Endothelial cell of umbilical vein (primary cell): ENCODE measurements at regions not wholly inside any gene's neighbourhood (a gene's known extent, or its start where the extent isn't known, plus 50 kb on each side); places are given as distances from the start of the nearest gene placed in this dataset.

ENCODE experiments used
- BruUV-seq: library from RNA; stranded (reverse); fragments of 400-500 nt; replicated peaks from 2 replicates; lab custom pipeline; 2021; lab: Mats Ljungman, UMichigan
- CTCF ChIA-PET: fragments of 300-600, 350-600 bp; sonication (Branson Sonifier 250); formaldehyde crosslinking; loops from one replicate; lab custom pipeline; 2021; ENCODE audit warnings: antibody characterized with exemption, inconsistent platforms; lab: Charles Lee
- POLR2A ChIA-PET: fragments of 300-600, 350-600 bp; sonication (Branson Sonifier 250); formaldehyde crosslinking; loops from one replicate; lab custom pipeline; 2021; ENCODE audit warnings: antibody characterized with exemption, inconsistent platforms; lab: Charles Lee
- DNase-seq: peaks from one replicate; pipeline ENCODE4 v3.0.0-alpha.2; 2011; ENCODE audit warnings: low read depth, low spot score
- FAIRE-seq: peaks from 2 replicates; lab custom pipeline; 2011; peaks lifted over from hg19 to GRCh38; lab: Jason Lieb, UNC
- H2AFZ ChIP-seq: 2 replicates; pipeline ENCODE4 v1.6.0; 2012; ENCODE audit warnings: low read depth, low read length, control low read depth, inconsistent platforms
- H3K27ac ChIP-seq: 2 replicates; pipeline ENCODE4 v1.5.1; 2011; ENCODE audit warnings: low read depth, mild to moderate bottlenecking, control low read depth, low read length, moderate library complexity; ENCODE audit not compliant: insufficient read depth
- H3K27me3 ChIP-seq, 2 experiments: 2 replicates each; pipeline versions ENCODE4 v1.6.0 to v1.6.1; 2011; ENCODE audit warnings: low read length in 2 of 2, mixed read lengths in 1 of 2; ENCODE audit not compliant: control insufficient read depth in 2 of 2, insufficient read depth in 2 of 2
- H3K36me3 ChIP-seq, 2 experiments: 2 replicates in 1 of 2; 3 replicates in 1 of 2; pipeline ENCODE4 v1.5.1; 2011; ENCODE audit warnings: low read length in 2 of 2, mild to moderate bottlenecking in 1 of 2, moderate library complexity in 1 of 2; ENCODE audit not compliant: control insufficient read depth in 2 of 2, insufficient read depth in 2 of 2; ENCODE audit errors: extremely low read depth in 1 of 2
- H3K4me1 ChIP-seq: 3 replicates; pipeline ENCODE4 v1.5.1; 2011; ENCODE audit warnings: mild to moderate bottlenecking, low read length; ENCODE audit not compliant: control insufficient read depth, insufficient read depth; ENCODE audit errors: extremely low read depth
- H3K4me2 ChIP-seq: 2 replicates; pipeline ENCODE4 v1.6.1; 2011; ENCODE audit warnings: low read length, control low read depth, mixed read lengths; ENCODE audit not compliant: insufficient read depth
- H3K4me3 ChIP-seq, 3 experiments: fragments of 200-600 bp in 1 of 3; sonication (generic), shearing (Covaris generic) in 1 of 3; replicated peaks in 1 of 3; 2 replicates each; pipeline ENCODE4 v1.5.1; 2011 to 2016; ENCODE audit warnings: control low read depth in 3 of 3, low read length in 3 of 3, mild to moderate bottlenecking in 2 of 3, inconsistent platforms in 1 of 3, low read depth in 1 of 3, moderate library complexity in 1 of 3; ENCODE audit not compliant: insufficient read depth in 1 of 3
- H3K79me2 ChIP-seq: 2 replicates; pipeline ENCODE4 v1.6.0; 2012; ENCODE audit warnings: low read length, inconsistent platforms; ENCODE audit not compliant: control insufficient read depth, insufficient read depth
- H3K9ac ChIP-seq: replicated peaks from 2 replicates; pipeline ENCODE3; 2011; ENCODE audit warnings: low read length, control low read depth; ENCODE audit not compliant: insufficient read depth; ENCODE audit errors: extremely low read depth
- H3K9me1 ChIP-seq: replicated peaks from 3 replicates; pipeline ENCODE4 v1.6.0; 2011; ENCODE audit warnings: mild to moderate bottlenecking, low read length; ENCODE audit not compliant: control insufficient read depth, insufficient read depth; ENCODE audit errors: extremely low read depth
- H3K9me3 ChIP-seq: replicated peaks from 2 replicates; pipeline ENCODE4 v1.5.1; 2012; ENCODE audit warnings: low read length, inconsistent platforms; ENCODE audit not compliant: control insufficient read depth, insufficient read depth
- H4K20me1 ChIP-seq: replicated peaks from 2 replicates; pipeline ENCODE3; 2011; ENCODE audit warnings: mild to moderate bottlenecking, low read length; ENCODE audit not compliant: control insufficient read depth, insufficient read depth; ENCODE audit errors: extremely low read depth
- EZH2 ChIP-seq: IDR thresholded peaks from 2 replicates; pipeline ENCODE4 v1.6.1; 2012; ENCODE audit warnings: borderline replicate concordance, low read depth, mild to moderate bottlenecking, moderate library complexity, low read length, inconsistent platforms; ENCODE audit not compliant: severe bottlenecking
- FOS ChIP-seq: IDR thresholded peaks from 2 replicates; pipeline ENCODE4 v1.6.1; 2011; ENCODE audit warnings: mild to moderate bottlenecking, low read length, moderate library complexity, borderline replicate concordance; ENCODE audit not compliant: insufficient read depth
- GATA2 ChIP-seq: IDR thresholded peaks from 2 replicates; pipeline ENCODE4 v1.7.0; 2011; ENCODE audit warnings: low read depth, mild to moderate bottlenecking, moderate library complexity, mixed read lengths, low read length; ENCODE audit not compliant: insufficient read length, insufficient read depth
- JUN ChIP-seq: IDR thresholded peaks from 2 replicates; pipeline ENCODE4 v1.6.1; 2011; ENCODE audit warnings: borderline replicate concordance, low read depth; ENCODE audit not compliant: insufficient read length, insufficient read depth
- MAX ChIP-seq: IDR thresholded peaks from 2 replicates; pipeline ENCODE4 v1.6.1; 2011; ENCODE audit not compliant: insufficient read depth, insufficient read length
- MYC ChIP-seq: IDR thresholded peaks from one replicate; pipeline ENCODE4 v1.6.1; 2011; ENCODE audit warnings: mild to moderate bottlenecking, low read depth, low read length
- POLR2A ChIP-seq: IDR thresholded peaks from 2 replicates; pipeline ENCODE4 v1.6.1; 2012; ENCODE audit warnings: low read depth, mild to moderate bottlenecking, control low read depth, low read length
- POLR2AphosphoS5 ChIP-seq: IDR thresholded peaks from 2 replicates; pipeline ENCODE4 v1.6.1; 2012; ENCODE audit warnings: low read depth, mild to moderate bottlenecking, control low read depth, low read length, moderate library complexity; ENCODE audit not compliant: insufficient read depth
- dilution Hi-C: fragments of 300-500 bp; cut with MboI; formaldehyde crosslinking; loops from one replicate; pipeline ENCODE4 v1.15.0; 2019; ENCODE audit warnings: low sequenced_read_pairs; ENCODE audit not compliant: extremely low pct_ligation_motif_present
- intact Hi-C: fragments of 100-400 bp; cut with micrococcal nuclease; formaldehyde crosslinking; loops from one replicate; pipeline ENCODE4 v1.10.0; 2022
- TF ChIP-seq, protein P1 (sequence below), 2 donors: IDR thresholded peaks; 1 replicate in 1 of 2; 2 replicates in 1 of 2; pipeline ENCODE4 v1.5.1; 2011; ENCODE audit warnings: low read length in 2 of 2, mild to moderate bottlenecking in 2 of 2, moderate library complexity in 2 of 2, control low read depth in 1 of 2, inconsistent platforms in 1 of 2, low read depth in 1 of 2; ENCODE audit not compliant: insufficient read depth in 1 of 2; ENCODE audit errors: extremely low read depth in 1 of 2

DNA sequence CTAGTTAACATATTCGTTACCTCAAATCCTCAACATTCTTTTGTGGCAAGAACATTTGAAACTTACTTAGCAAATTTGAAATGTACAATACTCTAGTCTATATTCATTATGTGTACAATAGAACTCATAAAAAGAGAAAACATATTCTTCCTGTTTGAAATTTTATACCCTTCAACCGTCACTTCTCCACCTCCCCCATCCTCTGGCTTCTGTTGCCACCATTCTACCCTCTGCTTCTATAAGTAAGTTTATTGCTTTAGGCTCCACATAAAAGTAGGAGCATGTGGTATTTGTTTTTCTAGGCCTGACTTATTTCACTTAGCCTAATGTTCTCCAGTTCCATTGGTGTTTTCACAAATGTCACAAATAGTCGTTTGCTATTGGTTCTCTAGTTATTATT lies 205.3 kb downstream of the TENT5A start:
- Histone ChIP-seq H3K9ac (no peak overlapping the region), H3K9me1 (no peaks in the 10 kb centered on the region), H3K36me3 (no peaks in the 10 kb centered on the region), H3K4me3 (no peak overlapping the region), H3K79me2 (no peaks in the 10 kb centered on the region), H3K27me3 (no peaks in the 10 kb centered on the region), H4K20me1 (no peaks in the 10 kb centered on the region), H3K9me3 (no peaks in the 10 kb centered on the region), H3K27ac (no peak overlapping the region), H3K4me2 (no peak overlapping the region), H2AFZ (no peak overlapping the region), H3K4me1 (no peaks in the 10 kb centered on the region)
- intact Hi-C loops = no loop called here
- DNase-seq (no peak), FAIRE-seq (no peak)
- dilution Hi-C loops = no loop called here
- ChIA-PET CTCF (no interaction called here), POLR2A (no interaction called here)
- TF ChIP-seq, protein P1, sequence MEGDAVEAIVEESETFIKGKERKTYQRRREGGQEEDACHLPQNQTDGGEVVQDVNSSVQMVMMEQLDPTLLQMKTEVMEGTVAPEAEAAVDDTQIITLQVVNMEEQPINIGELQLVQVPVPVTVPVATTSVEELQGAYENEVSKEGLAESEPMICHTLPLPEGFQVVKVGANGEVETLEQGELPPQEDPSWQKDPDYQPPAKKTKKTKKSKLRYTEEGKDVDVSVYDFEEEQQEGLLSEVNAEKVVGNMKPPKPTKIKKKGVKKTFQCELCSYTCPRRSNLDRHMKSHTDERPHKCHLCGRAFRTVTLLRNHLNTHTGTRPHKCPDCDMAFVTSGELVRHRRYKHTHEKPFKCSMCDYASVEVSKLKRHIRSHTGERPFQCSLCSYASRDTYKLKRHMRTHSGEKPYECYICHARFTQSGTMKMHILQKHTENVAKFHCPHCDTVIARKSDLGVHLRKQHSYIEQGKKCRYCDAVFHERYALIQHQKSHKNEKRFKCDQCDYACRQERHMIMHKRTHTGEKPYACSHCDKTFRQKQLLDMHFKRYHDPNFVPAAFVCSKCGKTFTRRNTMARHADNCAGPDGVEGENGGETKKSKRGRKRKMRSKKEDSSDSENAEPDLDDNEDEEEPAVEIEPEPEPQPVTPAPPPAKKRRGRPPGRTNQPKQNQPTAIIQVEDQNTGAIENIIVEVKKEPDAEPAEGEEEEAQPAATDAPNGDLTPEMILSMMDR (IDR thresholded peaks at IDR 0.05; ENCODE audit: extremely low read depth in 1 of 2, insufficient read depth in 1 of 2, low read depth in 1 of 2, low read length in 2 of 2) = no peak
- TF ChIP-seq POLR2AphosphoS5 (no peak), MAX (no peak), JUN (no peak), GATA2 (no peak), FOS (no peak), POLR2A (no peak), MYC (no peak), EZH2 (no peak)
- BruUV-seq = no TSS peak
